ENCODE measurements at regions not wholly inside any gene's neighbourhood (a gene's known extent, or its start where the extent isn't known, plus 50 kb on each side); places are given as distances from the start of the nearest gene placed in this dataset.

DNA sequence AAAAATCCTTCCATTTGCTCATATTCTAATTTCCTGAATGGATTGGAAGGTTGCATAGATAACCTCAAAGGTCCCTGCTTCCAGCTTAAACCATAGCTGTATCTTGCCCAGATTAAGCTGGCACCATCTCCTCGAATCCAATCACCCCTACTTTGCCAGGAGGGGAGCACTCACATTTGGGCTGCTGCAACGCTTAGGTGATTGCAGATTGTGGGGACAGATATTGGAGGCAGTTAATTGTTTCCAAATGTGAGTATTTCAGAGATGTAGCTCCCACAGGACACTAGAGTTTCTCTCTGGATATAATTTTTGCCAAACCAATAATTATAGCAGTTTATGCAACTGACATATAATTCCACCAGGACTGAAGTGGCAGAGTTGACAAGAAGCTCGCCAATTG lies 53.5 kb upstream of the ACSL1 start:
- no peak for DNase-seq (ENCODE audit: insufficient read length, low spot score, missing footprints)
- Histone ChIP-seq H3K27ac (ENCODE audit: low read depth, low read length) (no peak overlapping the region), H4K20me1 (ENCODE audit: insufficient read depth, low read length) (no peaks in the 10 kb centered on the region), H3K4me3 (ENCODE audit: insufficient read depth, low read length) (no peak overlapping the region), H3K79me2 (ENCODE audit: insufficient read depth, low read length) (no peaks in the 10 kb centered on the region), H3K4me1 (ENCODE audit: insufficient read depth, low read length) (no peaks in the 10 kb centered on the region), H3K27me3 (ENCODE audit: insufficient read depth, low read length) (peaks cover 6% of the 10 kb centered on the region), H3K4me2 (ENCODE audit: insufficient read depth, low read length) (no peak overlapping the region), H3K9me3 (ENCODE audit: low read depth, low read length) (no peaks in the 10 kb centered on the region), H2AFZ (ENCODE audit: low read length) (no peak overlapping the region), H3K36me3 (ENCODE audit: insufficient read depth, low read length) (no peaks in the 10 kb centered on the region)
- TF ChIP-seq, protein P1, sequence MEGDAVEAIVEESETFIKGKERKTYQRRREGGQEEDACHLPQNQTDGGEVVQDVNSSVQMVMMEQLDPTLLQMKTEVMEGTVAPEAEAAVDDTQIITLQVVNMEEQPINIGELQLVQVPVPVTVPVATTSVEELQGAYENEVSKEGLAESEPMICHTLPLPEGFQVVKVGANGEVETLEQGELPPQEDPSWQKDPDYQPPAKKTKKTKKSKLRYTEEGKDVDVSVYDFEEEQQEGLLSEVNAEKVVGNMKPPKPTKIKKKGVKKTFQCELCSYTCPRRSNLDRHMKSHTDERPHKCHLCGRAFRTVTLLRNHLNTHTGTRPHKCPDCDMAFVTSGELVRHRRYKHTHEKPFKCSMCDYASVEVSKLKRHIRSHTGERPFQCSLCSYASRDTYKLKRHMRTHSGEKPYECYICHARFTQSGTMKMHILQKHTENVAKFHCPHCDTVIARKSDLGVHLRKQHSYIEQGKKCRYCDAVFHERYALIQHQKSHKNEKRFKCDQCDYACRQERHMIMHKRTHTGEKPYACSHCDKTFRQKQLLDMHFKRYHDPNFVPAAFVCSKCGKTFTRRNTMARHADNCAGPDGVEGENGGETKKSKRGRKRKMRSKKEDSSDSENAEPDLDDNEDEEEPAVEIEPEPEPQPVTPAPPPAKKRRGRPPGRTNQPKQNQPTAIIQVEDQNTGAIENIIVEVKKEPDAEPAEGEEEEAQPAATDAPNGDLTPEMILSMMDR (IDR thresholded peaks at IDR 0.05; ENCODE audit: extremely low read depth, low read depth, low read length): no peak

DNA sequence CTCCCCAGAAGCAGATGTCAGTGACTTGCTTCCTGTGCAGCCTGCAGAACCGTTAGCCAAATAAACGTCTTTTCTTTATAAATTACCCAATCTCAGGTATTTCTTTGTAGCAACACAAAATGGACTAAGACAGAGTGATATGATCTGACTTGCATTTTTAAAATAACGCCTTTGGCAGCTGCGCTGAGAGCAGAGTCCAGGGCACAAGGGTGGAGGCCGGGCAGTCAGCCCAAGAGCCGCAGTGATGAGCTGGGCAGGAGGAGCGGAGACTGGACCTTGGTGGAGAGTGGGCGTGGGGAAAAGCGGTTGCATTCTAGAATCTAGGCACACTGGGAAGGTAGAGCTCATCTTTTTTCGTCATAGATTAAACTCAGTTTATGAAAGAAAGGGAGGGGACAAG lies 56.5 kb upstream of the ACSL1 start:
- no peak overlapping the region for H2AFZ ChIP-seq (ENCODE audit: low read length)
- no peaks in the 10 kb centered on the region for H3K9me3 ChIP-seq (ENCODE audit: low read depth, low read length)
- peaks cover 6% of the 10 kb centered on the region for H3K27me3 ChIP-seq (ENCODE audit: insufficient read depth, low read length)
- TF ChIP-seq, protein P1 (IDR thresholded peaks at IDR 0.05; ENCODE audit: extremely low read depth, low read depth, low read length): no peak
- H3K4me1 ChIP-seq (ENCODE audit: insufficient read depth, low read length): no peaks in the 10 kb centered on the region
- no peaks in the 10 kb centered on the region for H3K79me2 ChIP-seq (ENCODE audit: insufficient read depth, low read length)
- DNase-seq (ENCODE audit: insufficient read length, low spot score, missing footprints): no peak
- no peak overlapping the region for H3K4me3 ChIP-seq (ENCODE audit: insufficient read depth, low read length)
- no peaks in the 10 kb centered on the region for H3K36me3 ChIP-seq (ENCODE audit: insufficient read depth, low read length)
- no peaks in the 10 kb centered on the region for H4K20me1 ChIP-seq (ENCODE audit: insufficient read depth, low read length)
- H3K4me2 ChIP-seq (ENCODE audit: insufficient read depth, low read length): no peak overlapping the region
- no peak overlapping the region for H3K27ac ChIP-seq (ENCODE audit: low read depth, low read length)

DNA sequence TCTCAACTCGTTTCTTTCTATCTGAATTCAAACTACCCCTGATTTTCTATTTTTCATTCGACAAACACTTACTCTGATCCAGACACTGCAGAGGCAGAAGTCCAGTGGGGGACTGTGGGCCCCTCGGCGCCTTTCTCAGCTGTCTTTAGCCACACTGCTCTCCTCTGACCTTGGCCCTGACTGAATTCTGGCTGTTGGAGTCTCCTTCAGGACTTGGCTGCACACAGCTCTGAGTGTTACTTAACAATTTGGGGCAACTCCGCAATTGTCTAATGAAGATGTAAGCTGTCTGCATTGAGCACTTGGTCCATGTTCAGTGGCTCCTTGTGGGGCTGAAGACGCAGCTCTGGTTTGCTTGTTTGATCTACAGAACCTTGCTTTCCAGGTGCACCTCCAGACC lies 57.3 kb upstream of the ACSL1 start:
- H3K4me1 ChIP-seq (ENCODE audit: insufficient read depth, low read length): no peaks in the 10 kb centered on the region
- H2AFZ ChIP-seq (ENCODE audit: low read length): no peak overlapping the region
- H3K36me3 ChIP-seq (ENCODE audit: insufficient read depth, low read length): no peaks in the 10 kb centered on the region
- H3K9me3 ChIP-seq (ENCODE audit: low read depth, low read length): no peaks in the 10 kb centered on the region
- DNase-seq (ENCODE audit: insufficient read length, low spot score, missing footprints): no peak
- no peaks in the 10 kb centered on the region for H3K79me2 ChIP-seq (ENCODE audit: insufficient read depth, low read length)
- no peak overlapping the region for H3K4me2 ChIP-seq (ENCODE audit: insufficient read depth, low read length)
- TF ChIP-seq, protein P1 (IDR thresholded peaks at IDR 0.05; ENCODE audit: extremely low read depth, low read depth, low read length): no peak
- H3K27ac ChIP-seq (ENCODE audit: low read depth, low read length): no peak overlapping the region
- H4K20me1 ChIP-seq (ENCODE audit: insufficient read depth, low read length): no peaks in the 10 kb centered on the region
- H3K27me3 ChIP-seq (ENCODE audit: insufficient read depth, low read length): peaks cover 6% of the 10 kb centered on the region
- no peak overlapping the region for H3K4me3 ChIP-seq (ENCODE audit: insufficient read depth, low read length)

DNA sequence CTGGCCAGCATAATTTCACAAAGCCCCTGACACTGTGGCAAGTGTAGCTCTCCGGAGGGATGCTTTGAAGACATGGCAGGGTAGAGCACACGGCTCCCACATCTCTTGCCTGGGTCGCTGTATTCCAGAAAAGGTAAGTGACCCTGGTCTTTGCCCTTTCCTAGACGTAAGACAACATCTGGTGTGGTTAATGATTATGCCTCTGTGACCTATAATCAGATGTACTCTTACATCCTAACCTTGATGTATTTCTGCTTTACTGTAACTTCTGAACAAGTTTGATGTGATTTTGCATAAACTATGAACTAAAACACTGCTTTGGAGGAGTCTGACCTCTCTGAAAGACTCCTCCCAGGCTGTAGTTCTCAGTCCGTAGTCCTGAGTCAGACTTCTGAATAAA lies 59.1 kb upstream of the ACSL1 start:
- Histone ChIP-seq H3K4me3 (ENCODE audit: insufficient read depth, low read length) (no peak overlapping the region), H3K27ac (ENCODE audit: low read depth, low read length) (no peak overlapping the region), H3K4me2 (ENCODE audit: insufficient read depth, low read length) (no peak overlapping the region), H2AFZ (ENCODE audit: low read length) (no peak overlapping the region), H3K4me1 (ENCODE audit: insufficient read depth, low read length) (no peaks in the 10 kb centered on the region), H3K36me3 (ENCODE audit: insufficient read depth, low read length) (no peaks in the 10 kb centered on the region), H3K27me3 (ENCODE audit: insufficient read depth, low read length) (peaks cover 5% of the 10 kb centered on the region), H3K9me3 (ENCODE audit: low read depth, low read length) (no peaks in the 10 kb centered on the region), H4K20me1 (ENCODE audit: insufficient read depth, low read length) (no peaks in the 10 kb centered on the region), H3K79me2 (ENCODE audit: insufficient read depth, low read length) (no peaks in the 10 kb centered on the region)
- TF ChIP-seq, protein P1 (IDR thresholded peaks at IDR 0.05; ENCODE audit: extremely low read depth, low read depth, low read length): no peak
- DNase-seq (ENCODE audit: insufficient read length, low spot score, missing footprints): no peak

All from osteoblast (primary cell).